Ovary (tissue), 7 donors: ENCODE measurements at regions not wholly inside any gene's neighbourhood (a gene's known extent, or its start where the extent isn't known, plus 50 kb on each side); places are given as distances from the start of the nearest gene placed in this dataset.

ENCODE experiments used
- DNase-seq, 5 donors: peaks; one replicate each; pipeline ENCODE4 v3.0.0-alpha.2; 2019 to 2020
- H3K27ac ChIP-seq, 2 donors: fragments of 200-600 bp; one replicate each; pipeline versions ENCODE4 v1.5.1 to v1.8.0; 2019 to 2022
- H3K27me3 ChIP-seq: fragments of 200-600 bp; one replicate; pipeline ENCODE4 v1.8.0; 2022
- H3K36me3 ChIP-seq: fragments of 200-600 bp; sonication (generic); one replicate; pipeline ENCODE4 v1.5.1; 2019
- H3K4me1 ChIP-seq: one replicate; pipeline ENCODE4 v1.8.1; 2013; ENCODE audit warnings: mild to moderate bottlenecking, moderate library complexity; ENCODE audit not compliant: insufficient read depth
- H3K4me3 ChIP-seq: fragments of 200-600 bp; sonication (generic); one replicate; pipeline ENCODE4 v1.5.1; 2017
- H3K9me3 ChIP-seq, 2 donors: fragments of 200-600 bp in 1 of 2; sonication (generic) in 1 of 2; one replicate each; pipeline versions ENCODE4 v1.5.1 to v1.8.1; 2013 to 2019; ENCODE audit warnings: mild to moderate bottlenecking in 1 of 2, moderate library complexity in 1 of 2
- CTCF ChIP-seq, 3 donors: fragments of 450-650 bp in 2 of 3; fragments of 200-600 bp in 1 of 3; IDR thresholded peaks; one replicate each; pipeline versions ENCODE4 v1.5.1 to v1.8.0; 2016 to 2022; ENCODE audit warnings: antibody characterized with exemption in 3 of 3, mild to moderate bottlenecking in 1 of 3
- EP300 ChIP-seq: sonication (generic); formaldehyde crosslinking; IDR thresholded peaks from one replicate; pipeline ENCODE4 v1.6.1; 2017; ENCODE audit warnings: antibody characterized with exemption
- POLR2A ChIP-seq: fragments of 450-650 bp; IDR thresholded peaks from one replicate; pipeline ENCODE4 v1.6.1; 2017; ENCODE audit warnings: antibody characterized with exemption, mild to moderate bottlenecking, moderate library complexity
- WGBS, 3 donors: extraction: QIAGEN DNeasy Blood & Tissue Kit in 1 of 3; methylation state at CpG; one replicate each; pipeline versions ENCODE4 v1.1.5 to v1.1.7; 2013 to 2017; 5-methylcytosine and 5-hydroxymethylcytosine counted together
- intact Hi-C, 4 donors: fragments of 100-400 bp; cut with DNase I; formaldehyde crosslinking; loops; one replicate each; pipeline versions ENCODE4 v1.11.0 to v1.15.1; 2022 to 2023
- donor health status: DM: no; HTN: no; CAD: no; lungs with moderate emphysema.
- donor health status: DM: no; HTN: no; CAD: no.
- donor health status: Bipolar disorder and iron deficiency.
- donor health status: DM: no; HTN: no; CAD: no.
- donor health status: DM: yes; HTN: yes; CAD: no.

DNA sequence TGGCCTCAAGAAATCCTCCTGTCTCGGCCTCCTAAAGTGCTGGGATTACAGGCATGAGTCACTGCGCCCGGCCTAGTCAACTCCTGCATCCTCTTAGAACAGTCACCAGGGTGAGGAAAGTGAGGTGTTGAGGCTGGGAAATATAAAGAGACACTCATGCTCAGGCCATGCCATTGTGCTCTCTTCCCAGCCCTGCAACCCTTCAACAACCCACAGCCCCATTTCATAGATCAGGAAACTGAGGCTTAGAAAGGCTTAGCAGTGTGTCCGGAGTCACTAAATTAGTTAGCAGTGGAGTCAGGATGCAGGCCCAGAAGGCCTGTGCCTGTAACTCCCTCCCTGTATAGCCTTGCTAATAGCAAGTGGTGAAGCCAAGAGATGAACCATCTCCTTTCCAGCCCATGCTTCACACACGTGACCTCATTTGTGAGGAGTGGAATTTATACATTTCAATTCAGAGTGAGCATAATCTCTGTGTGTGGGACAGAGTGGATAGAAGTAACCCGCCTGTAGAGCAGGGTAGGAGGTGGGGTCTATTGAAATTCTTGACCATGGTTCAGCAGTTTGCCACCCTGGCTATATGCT is 51.7 kb upstream of the USP3 start:
- Histone ChIP-seq H3K4me1 (peaks cover 3% of the 10 kb centered on the region), H3K27me3 (no peaks in the 10 kb centered on the region), H3K9me3 (no peaks in the 10 kb centered on the region), H3K27ac (no peak overlapping the region), H3K36me3 (no peaks in the 10 kb centered on the region), H3K4me3 (no peak overlapping the region)
- 82 to 90% (median 84%) methylated on average over 6 of the region's 6 CpGs for WGBS, 3 donors
- DNase-seq: no peak
- TF ChIP-seq CTCF (IDR thresholded peaks at IDR 0.05) (no peak), EP300 (no peak), POLR2A (no peak)
- intact Hi-C loops: no loop called here

- TF ChIP-seq POLR2A: no peak
- TF ChIP-seq EP300: no peak
- TF ChIP-seq CTCF (IDR thresholded peaks at IDR 0.05): no peak
- no peak overlapping the region for H3K27ac ChIP-seq
- DNase-seq: no peak
- no peaks in the 10 kb centered on the region for H3K27me3 ChIP-seq
- no peaks in the 10 kb centered on the region for H3K9me3 ChIP-seq
- H3K4me3 ChIP-seq: no peak overlapping the region
- H3K36me3 ChIP-seq: no peaks in the 10 kb centered on the region
- H3K4me1 ChIP-seq: peaks cover 3% of the 10 kb centered on the region
- intact Hi-C loops: no loop called here
- WGBS, 3 donors: 89 to 93% (median 91%) methylated on average over 4 of the region's 4 CpGs
Measured at GRCh38 chr15:63453186-63453905, 51.0 kb upstream of the USP3 start.

- H3K27me3 ChIP-seq: no peaks in the 10 kb centered on the region
- peaks cover 2% of the 10 kb centered on the region for H3K4me1 ChIP-seq
- intact Hi-C loops: no loop called here
- no peak for DNase-seq
- WGBS, 3 donors: 66 to 88% (median 70%) methylated on average over 4 of the region's 4 CpGs
- H3K4me3 ChIP-seq: no peak overlapping the region
- H3K36me3 ChIP-seq: no peaks in the 10 kb centered on the region
- no peaks in the 10 kb centered on the region for H3K9me3 ChIP-seq
- TF ChIP-seq CTCF (IDR thresholded peaks at IDR 0.05): no peak
- TF ChIP-seq POLR2A: no peak
- no peak for TF ChIP-seq EP300
- no peak overlapping the region for H3K27ac ChIP-seq
Measured at GRCh38 chr15:63454503-63455211, 49.7 kb upstream of the USP3 start.
